HUES64 (cell line): ENCODE measurements at regions not wholly inside any gene's neighbourhood (a gene's known extent, or its start where the extent isn't known, plus 50 kb on each side); places are given as distances from the start of the nearest gene placed in this dataset.
"Not testable (repeated sequence)": the region's sequence is repeated elsewhere in the genome, so short reads cannot be mapped to it uniquely, and the experiment has no call there.

ENCODE experiments used
- H3K27ac ChIP-seq: 2 replicates; pipeline ENCODE4 v1.7.0; 2013; ENCODE audit warnings: low read depth, low read length, inconsistent platforms
- H3K27me3 ChIP-seq: 2 replicates; pipeline ENCODE4 v1.6.1; 2013; ENCODE audit warnings: mild to moderate bottlenecking, low read length; ENCODE audit not compliant: insufficient read depth
- H3K36me3 ChIP-seq: 2 replicates; pipeline ENCODE4 v1.6.1; 2013; ENCODE audit warnings: mild to moderate bottlenecking, low read length; ENCODE audit not compliant: insufficient read depth
- H3K4me1 ChIP-seq: 2 replicates; pipeline ENCODE4 v1.6.1; 2013; ENCODE audit warnings: mild to moderate bottlenecking, low read length, moderate library complexity; ENCODE audit not compliant: insufficient read depth
- H3K4me3 ChIP-seq: 2 replicates; pipeline ENCODE4 v1.5.1; 2013; ENCODE audit warnings: mild to moderate bottlenecking, low read length, moderate library complexity
- H3K9ac ChIP-seq: 2 replicates; pipeline ENCODE4 v1.6.1; 2013; ENCODE audit warnings: mild to moderate bottlenecking, low read depth, low read length
- H3K9me3 ChIP-seq: 2 replicates; pipeline ENCODE4 v1.6.1; 2013; ENCODE audit warnings: low read depth, low read length; ENCODE audit not compliant: insufficient read depth
- WGBS: fragments of 150-250, 120-280 bp; methylation state at CpG from one replicate; pipeline ENCODE4 v1.1.7; 2013; ENCODE audit warnings: missing lambda C conversion rate; 5-methylcytosine and 5-hydroxymethylcytosine counted together

GRCh38 chr16:33773966-33774365 is 314.6 kb downstream of the TP53TG3F start:
- not testable (repeated sequence) for H3K27me3 ChIP-seq, H3K9ac ChIP-seq, H3K27ac ChIP-seq, H3K9me3 ChIP-seq, H3K4me3 ChIP-seq, H3K4me1 ChIP-seq, H3K36me3 ChIP-seq
- 91% methylated on average over 2 of the region's 2 CpGs for WGBS

GRCh38 chr16:33774724-33775123 is 315.3 kb downstream of the TP53TG3F start:
- not testable (repeated sequence) for H3K9ac ChIP-seq, H3K9me3 ChIP-seq, H3K36me3 ChIP-seq, H3K27me3 ChIP-seq, H3K27ac ChIP-seq, H3K4me3 ChIP-seq, H3K4me1 ChIP-seq
- WGBS = 73% methylated on average over 1 of the region's 1 CpG

- not testable (repeated sequence) for H3K4me1 ChIP-seq, H3K27ac ChIP-seq, H3K9ac ChIP-seq, H3K9me3 ChIP-seq, H3K36me3 ChIP-seq, H3K4me3 ChIP-seq, H3K27me3 ChIP-seq
- WGBS = no CpG with 5 or more reads among the region's 16 CpGs
Measured at GRCh38 chr16:33816328-33816944, 357.0 kb downstream of the TP53TG3F start.

- not testable (repeated sequence) for H3K36me3 ChIP-seq, H3K27me3 ChIP-seq, H3K9ac ChIP-seq, H3K9me3 ChIP-seq, H3K4me1 ChIP-seq, H3K27ac ChIP-seq, H3K4me3 ChIP-seq
- WGBS = 83% methylated on average over 9 of the region's 25 CpGs
Measured at GRCh38 chr16:33824736-33825135, 365.3 kb downstream of the TP53TG3F start.

GRCh38 chr16:33827522-33827921 is 368.1 kb downstream of the TP53TG3F start:
- no CpG with 5 or more reads among the region's 5 CpGs for WGBS
- not testable (repeated sequence) for H3K9me3 ChIP-seq, H3K9ac ChIP-seq, H3K27ac ChIP-seq, H3K27me3 ChIP-seq, H3K36me3 ChIP-seq, H3K4me1 ChIP-seq, H3K4me3 ChIP-seq

- H3K36me3 ChIP-seq, H3K4me3 ChIP-seq: not testable (repeated sequence)
- WGBS = no CpG with 5 or more reads among the region's 3 CpGs
Measured at GRCh38 chr16:33839157-33839556, 379.7 kb downstream of the TP53TG3F start.

GRCh38 chr16:33844533-33844932 is 385.1 kb downstream of the TP53TG3F start:
- H3K27me3 ChIP-seq, H3K36me3 ChIP-seq, H3K4me1 ChIP-seq, H3K9ac ChIP-seq, H3K9me3 ChIP-seq, H3K27ac ChIP-seq, H3K4me3 ChIP-seq: not testable (repeated sequence)
- 58% methylated on average over 5 of the region's 10 CpGs for WGBS

More at GRCh38 chr16:33839157-33839556, 379.7 kb downstream of the TP53TG3F start:
- H3K4me1 ChIP-seq, H3K27ac ChIP-seq, H3K9me3 ChIP-seq, H3K27me3 ChIP-seq, H3K9ac ChIP-seq: not testable (repeated sequence)
